Immature natural killer cell (primary cell): ENCODE measurements at regions not wholly inside any gene's neighbourhood (a gene's known extent, or its start where the extent isn't known, plus 50 kb on each side); places are given as distances from the start of the nearest gene placed in this dataset.
"Not testable (repeated sequence)": the region's sequence is repeated elsewhere in the genome, so short reads cannot be mapped to it uniquely, and the experiment has no call there.

Experiments used
- DNase-seq, 3 donors: peaks; one replicate each; pipeline ENCODE4 v3.0.0; 2022; ENCODE audit warnings: mixed read lengths in 1 of 3
- H3K27ac Mint-ChIP-seq, 6 donors: one replicate each; pipeline ENCODE4 v1.8.0; 2020; ENCODE audit warnings: mixed read lengths in 6 of 6, mild to moderate bottlenecking in 5 of 6, inconsistent platforms in 4 of 6, moderate library complexity in 3 of 6
- H3K27me3 Mint-ChIP-seq, 3 donors: one replicate each; pipeline ENCODE4 v1.8.0; 2020 to 2021; ENCODE audit warnings: low read depth in 3 of 3, mild to moderate bottlenecking in 3 of 3, mixed read lengths in 3 of 3, moderate library complexity in 3 of 3, inconsistent platforms in 1 of 3
- H3K36me3 Mint-ChIP-seq, 3 donors: one replicate each; pipeline ENCODE4 v1.8.0; 2020; ENCODE audit warnings: mixed read lengths in 3 of 3, inconsistent platforms in 2 of 3, mild to moderate bottlenecking in 2 of 3
- H3K4me1 Mint-ChIP-seq, 2 donors: one replicate each; pipeline ENCODE4 v1.8.0; 2020; ENCODE audit warnings: inconsistent platforms in 2 of 2, mild to moderate bottlenecking in 2 of 2, mixed read lengths in 2 of 2, moderate library complexity in 1 of 2
- H3K4me3 Mint-ChIP-seq, 5 donors: one replicate each; pipeline ENCODE4 v1.8.0; 2020; ENCODE audit warnings: mild to moderate bottlenecking in 5 of 5, mixed read lengths in 5 of 5, inconsistent platforms in 3 of 5, moderate library complexity in 3 of 5
- H3K9me3 Mint-ChIP-seq, 6 donors: one replicate each; pipeline ENCODE4 v1.8.0; 2020; ENCODE audit warnings: mild to moderate bottlenecking in 6 of 6, mixed read lengths in 6 of 6, inconsistent platforms in 4 of 6, moderate library complexity in 3 of 6

DNA sequence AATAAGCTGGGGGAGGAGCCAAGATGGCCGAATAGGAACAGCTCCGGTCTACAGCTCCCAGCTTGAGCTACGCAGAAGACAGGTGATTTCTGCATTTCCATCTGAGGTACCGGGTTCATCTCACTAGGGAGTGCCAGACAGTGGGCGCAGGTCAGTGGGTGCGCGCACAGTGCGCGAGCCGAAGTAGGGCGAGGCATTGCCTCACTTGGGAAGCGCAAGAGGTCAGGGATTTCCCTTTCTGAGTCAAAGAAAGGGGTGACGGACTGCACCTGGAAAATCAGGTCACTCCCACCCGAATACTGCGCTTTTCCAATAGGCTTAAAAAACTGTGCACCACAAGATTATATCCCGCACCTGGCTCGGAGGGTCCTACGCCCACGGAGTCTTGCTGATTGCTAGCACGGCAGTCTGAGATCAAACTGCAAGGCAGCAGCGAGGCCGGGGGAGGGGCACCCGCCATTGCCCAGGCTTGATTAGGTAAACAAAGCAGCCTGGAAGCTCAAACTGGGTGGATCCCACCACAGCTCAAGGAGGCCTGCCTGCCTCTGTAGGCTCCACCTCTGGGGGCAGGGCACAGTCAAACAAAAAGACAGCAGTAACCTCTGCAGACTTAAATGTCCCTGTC is 606.4 kb downstream of the TMA16 start:
- H3K36me3 Mint-ChIP-seq, H3K27me3 Mint-ChIP-seq, H3K4me3 Mint-ChIP-seq, H3K4me1 Mint-ChIP-seq, DNase-seq, H3K27ac Mint-ChIP-seq: not testable (repeated sequence)
- peaks cover 2 to 15% (median 7%) of the 10 kb centered on the region in 6 donors for H3K9me3 Mint-ChIP-seq

DNA sequence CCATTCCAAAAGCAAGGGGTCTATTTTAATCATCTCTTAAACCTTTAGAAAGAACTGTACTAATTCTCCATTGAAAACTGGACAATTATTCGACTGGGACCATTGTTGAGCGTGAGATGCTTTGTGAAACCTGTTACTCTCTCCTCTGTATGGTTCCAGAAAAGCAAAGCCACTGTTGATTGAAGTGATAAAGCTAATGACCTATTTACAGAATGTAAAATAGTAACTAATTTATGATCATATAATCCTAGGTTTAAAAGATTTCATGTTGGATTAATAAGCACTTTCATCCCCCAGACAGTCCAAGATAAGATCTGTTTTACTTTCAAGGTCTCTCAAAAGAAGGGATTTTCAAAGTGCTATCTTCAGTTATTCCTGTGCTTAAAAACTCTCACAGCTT is 614.5 kb downstream of the TMA16 start:
- H3K27me3 Mint-ChIP-seq = no peaks in the 10 kb centered on the region
- no peak overlapping the region for H3K4me3 Mint-ChIP-seq
- no peak for DNase-seq
- no peaks in the 10 kb centered on the region for H3K36me3 Mint-ChIP-seq
- peaks cover 0 to 13% (median 4%) of the 10 kb centered on the region in 6 donors for H3K9me3 Mint-ChIP-seq
- H3K4me1 Mint-ChIP-seq = no peaks in the 10 kb centered on the region
- H3K27ac Mint-ChIP-seq = no peak overlapping the region

DNA sequence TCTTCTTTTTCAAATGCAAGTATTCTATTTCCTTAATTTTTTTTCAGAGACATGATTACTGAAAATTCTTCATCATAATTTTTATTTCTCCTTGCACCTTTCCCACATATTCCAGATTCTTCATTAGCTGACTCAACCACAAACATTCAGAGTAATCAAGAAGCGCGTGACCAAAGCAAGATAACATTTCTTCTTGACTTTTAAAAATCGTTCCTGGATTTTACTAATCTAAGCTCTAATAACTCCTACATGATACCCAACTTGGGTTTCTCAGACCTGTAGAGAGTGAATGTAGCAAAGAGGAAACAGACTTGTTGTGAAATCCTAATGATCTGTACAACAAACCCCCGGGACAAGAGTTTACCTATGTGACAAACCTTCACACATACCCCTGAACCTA is 615.0 kb downstream of the TMA16 start:
- Mint-ChIP-seq H3K4me3 (no peak overlapping the region), H3K27me3 (no peaks in the 10 kb centered on the region), H3K4me1 (no peaks in the 10 kb centered on the region), H3K9me3 (peaks cover 0 to 13% (median 4%) of the 10 kb centered on the region in 6 donors), H3K27ac (no peak overlapping the region), H3K36me3 (no peaks in the 10 kb centered on the region)
- no peak for DNase-seq

DNA sequence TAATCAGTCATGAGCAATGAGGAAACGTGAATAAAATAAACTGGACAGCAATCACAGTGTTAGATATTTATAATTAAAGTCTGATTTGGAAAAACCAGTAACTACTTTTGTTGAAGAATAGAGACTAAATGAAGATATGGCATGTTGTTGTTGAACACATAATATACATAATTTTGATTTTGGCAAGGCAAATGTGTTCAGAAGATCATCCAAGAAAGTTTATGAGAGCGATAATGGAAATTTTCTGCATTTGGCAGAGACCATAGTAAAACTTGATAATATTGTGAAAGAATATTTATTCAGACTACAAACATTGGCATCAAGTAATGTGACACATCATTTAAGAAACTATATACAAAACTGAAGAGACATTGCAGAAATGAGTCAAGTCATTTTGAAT is 620.7 kb downstream of the TMA16 start:
- Mint-ChIP-seq H3K4me1 (no peaks in the 10 kb centered on the region), H3K4me3 (no peak overlapping the region), H3K9me3 (peaks cover 0 to 8% (median 3%) of the 10 kb centered on the region in 6 donors), H3K27ac (no peak overlapping the region), H3K27me3 (no peaks in the 10 kb centered on the region), H3K36me3 (no peaks in the 10 kb centered on the region)
- DNase-seq = no peak

DNA sequence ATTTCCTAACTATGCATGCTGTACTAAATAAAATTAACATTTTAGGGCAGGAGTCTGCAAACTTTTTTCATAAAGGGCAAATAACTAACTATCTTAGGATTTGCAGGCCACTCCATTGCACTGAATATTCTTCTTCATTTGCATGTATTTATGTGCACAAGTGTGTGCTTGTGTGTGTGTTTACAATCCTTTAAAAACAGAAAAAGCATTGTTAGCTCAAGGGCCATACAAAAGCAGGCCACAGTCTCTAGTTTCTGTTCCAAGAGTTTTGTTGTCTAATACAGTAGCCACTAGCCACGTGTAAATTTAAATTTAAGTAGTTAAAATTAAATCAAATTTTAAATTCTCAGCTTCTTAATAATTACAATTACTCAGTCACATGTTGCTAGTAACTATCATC is 621.8 kb downstream of the TMA16 start:
- Mint-ChIP-seq H3K36me3 (no peaks in the 10 kb centered on the region), H3K4me3 (no peak overlapping the region), H3K27me3 (no peaks in the 10 kb centered on the region), H3K27ac (no peak overlapping the region), H3K9me3 (peaks cover 1 to 13% (median 8%) of the 10 kb centered on the region in 6 donors), H3K4me1 (no peaks in the 10 kb centered on the region)
- no peak for DNase-seq

DNA sequence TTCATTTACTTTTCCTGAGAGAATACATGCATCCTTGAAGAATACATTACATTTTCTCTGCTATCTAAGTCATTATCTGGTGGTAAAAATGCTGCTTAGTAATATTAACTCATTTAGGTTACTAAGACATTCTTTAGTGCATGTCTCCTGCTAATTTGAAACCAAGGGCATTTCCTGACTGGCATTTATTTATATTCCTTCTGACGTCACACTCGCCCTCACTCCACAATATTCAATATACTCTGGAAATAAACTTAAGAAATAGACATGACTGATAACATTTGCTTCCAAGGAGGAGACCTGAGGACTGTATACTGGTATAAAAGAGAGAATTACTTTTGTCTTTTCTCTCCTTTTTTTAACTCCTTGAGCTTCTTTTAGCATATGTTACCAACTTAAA is 619.5 kb upstream of the SMIM31 start:
- Mint-ChIP-seq H3K27me3 (peaks cover 0 to 2% (median 0%) of the 10 kb centered on the region in 3 donors), H3K9me3 (peaks cover 0 to 10% (median 2%) of the 10 kb centered on the region in 6 donors), H3K4me3 (no peak overlapping the region), H3K4me1 (no peaks in the 10 kb centered on the region), H3K27ac (no peak overlapping the region), H3K36me3 (no peaks in the 10 kb centered on the region)
- no peak for DNase-seq

DNA sequence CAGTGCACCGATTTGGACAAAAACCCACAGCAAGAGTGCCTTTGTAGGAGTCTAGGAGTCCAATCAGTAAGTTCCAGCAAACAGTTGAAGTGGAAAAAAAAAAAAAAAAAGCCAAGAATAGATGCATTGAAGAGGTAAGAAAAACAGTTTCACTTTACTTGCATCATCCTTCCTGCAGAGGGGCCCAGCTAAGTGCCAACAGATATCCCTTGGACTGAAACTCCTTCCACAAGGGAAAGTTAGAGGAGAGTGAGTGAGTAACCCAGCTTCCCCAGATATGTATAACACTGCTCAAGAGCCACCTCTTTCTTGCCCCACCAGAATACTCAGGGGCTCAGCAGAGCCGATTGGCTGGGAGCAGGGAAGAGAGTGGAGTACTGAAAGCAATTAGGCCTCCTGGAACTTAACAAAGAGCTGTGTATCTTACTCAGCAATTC is 617.7 kb upstream of the SMIM31 start:
- Mint-ChIP-seq H3K4me1 (no peaks in the 10 kb centered on the region), H3K36me3 (no peaks in the 10 kb centered on the region), H3K27me3 (peaks cover 0 to 2% (median 0%) of the 10 kb centered on the region in 3 donors), H3K9me3 (peaks cover 0 to 12% (median 5%) of the 10 kb centered on the region in 6 donors), H3K4me3 (no peak overlapping the region), H3K27ac (no peak overlapping the region)
- DNase-seq = no peak

DNA sequence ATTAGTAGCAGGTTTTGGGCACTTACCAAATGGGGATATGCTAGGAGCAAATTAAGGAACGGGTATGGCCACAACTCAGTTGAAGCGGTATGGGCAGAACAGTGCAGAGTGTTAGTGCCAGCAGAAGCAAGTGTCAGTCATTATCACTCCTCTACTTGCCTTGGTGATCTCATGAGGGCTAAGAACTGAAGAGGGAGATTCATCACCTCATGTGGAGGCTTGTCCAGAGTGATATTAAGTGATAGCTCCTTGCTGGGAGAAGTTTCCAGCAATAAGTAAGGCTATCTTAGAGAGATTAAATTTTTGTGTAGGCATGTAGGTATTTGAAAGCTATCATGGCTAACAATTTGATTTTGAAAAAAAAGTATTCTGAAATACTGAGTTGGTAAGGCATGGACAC is 615.4 kb upstream of the SMIM31 start:
- Mint-ChIP-seq H3K27me3 (peaks cover 0 to 3% (median 0%) of the 10 kb centered on the region in 3 donors), H3K36me3 (no peaks in the 10 kb centered on the region), H3K4me3 (no peak overlapping the region), H3K27ac (no peak overlapping the region), H3K9me3 (peaks cover 0 to 15% (median 5%) of the 10 kb centered on the region in 6 donors), H3K4me1 (no peaks in the 10 kb centered on the region)
- DNase-seq = no peak

DNA sequence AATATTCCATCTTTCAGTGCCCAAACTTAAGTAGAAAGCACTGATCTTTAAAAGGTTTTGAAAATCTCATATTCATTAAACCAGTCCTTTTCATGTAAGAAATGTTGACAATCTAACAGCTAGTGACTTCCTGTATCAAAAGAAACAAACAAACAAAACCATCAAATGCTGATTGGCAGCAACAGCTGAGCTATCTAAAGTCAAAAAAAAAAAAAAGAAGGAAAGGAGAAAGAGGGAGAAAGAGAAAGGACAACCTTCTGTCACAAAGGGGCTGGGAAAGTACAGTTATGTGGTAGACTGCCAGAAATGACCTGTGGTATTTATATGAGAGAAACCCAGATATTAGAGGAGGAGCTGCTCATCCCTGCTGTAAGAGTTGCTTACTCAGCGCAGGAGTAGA is 614.6 kb upstream of the SMIM31 start:
- no peaks in the 10 kb centered on the region for H3K4me1 Mint-ChIP-seq
- no peaks in the 10 kb centered on the region for H3K36me3 Mint-ChIP-seq
- H3K27ac Mint-ChIP-seq = no peak overlapping the region
- H3K9me3 Mint-ChIP-seq = peaks cover 0 to 15% (median 8%) of the 10 kb centered on the region in 6 donors
- H3K4me3 Mint-ChIP-seq = no peak overlapping the region
- peaks cover 0 to 3% (median 0%) of the 10 kb centered on the region in 3 donors for H3K27me3 Mint-ChIP-seq
- no peak for DNase-seq

DNA sequence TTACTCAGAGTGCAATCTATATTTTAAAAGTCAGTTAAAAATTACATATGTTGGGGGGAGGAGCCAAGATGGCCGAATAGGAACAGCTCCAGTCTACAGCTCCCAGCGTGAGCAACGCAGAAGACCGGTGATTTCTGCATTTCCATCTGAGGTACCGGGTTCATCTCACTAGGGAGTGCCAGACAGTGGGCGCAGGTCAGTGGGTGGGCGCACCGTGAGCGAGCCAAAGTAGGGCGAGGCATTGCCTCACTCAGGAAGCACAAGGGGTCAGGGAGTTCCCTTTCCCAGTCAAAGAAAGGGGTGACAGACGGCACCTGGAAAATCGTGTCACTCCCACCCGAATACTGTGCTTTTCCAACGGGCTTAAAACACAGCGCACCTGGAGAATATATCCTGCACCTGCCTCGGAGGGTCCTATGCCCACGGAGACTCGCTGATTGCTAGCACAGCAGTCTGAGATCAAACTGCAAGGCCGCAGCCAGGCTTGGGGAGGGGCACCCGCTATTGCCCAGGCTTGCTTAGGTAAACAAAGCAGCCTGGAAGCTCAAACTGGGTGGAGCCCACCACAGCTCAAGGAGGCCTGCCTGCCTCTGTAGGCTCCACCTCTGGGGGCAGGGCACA is 612.1 kb upstream of the SMIM31 start:
- DNase-seq, H3K27me3 Mint-ChIP-seq, H3K27ac Mint-ChIP-seq, H3K4me3 Mint-ChIP-seq, H3K36me3 Mint-ChIP-seq, H3K4me1 Mint-ChIP-seq: not testable (repeated sequence)
- peaks cover 0 to 15% (median 7%) of the 10 kb centered on the region in 6 donors for H3K9me3 Mint-ChIP-seq

DNA sequence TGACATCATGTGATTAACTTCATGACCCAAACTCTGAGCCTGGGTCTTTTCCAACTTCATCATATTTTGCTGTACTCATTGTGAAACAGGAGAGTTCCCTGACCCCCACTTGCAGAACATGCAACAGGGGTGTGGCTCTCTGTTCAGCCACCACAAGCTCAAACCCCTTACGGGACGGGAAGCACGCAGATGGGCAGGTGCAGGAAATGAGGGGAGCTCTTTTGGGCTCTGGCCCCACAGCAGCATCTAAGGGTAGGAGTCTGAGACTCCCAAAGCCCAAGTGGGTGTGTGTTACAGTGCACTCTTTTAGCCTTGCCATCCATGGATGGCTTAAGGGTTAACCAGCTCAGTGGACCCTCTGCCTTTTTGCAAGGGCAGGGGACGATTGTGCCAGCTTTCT is 599.5 kb upstream of the SMIM31 start:
- DNase-seq = no peak
- Mint-ChIP-seq H3K27me3 (peaks cover 0 to 2% (median 0%) of the 10 kb centered on the region in 3 donors), H3K4me1 (no peaks in the 10 kb centered on the region), H3K9me3 (peaks cover 0 to 16% (median 4%) of the 10 kb centered on the region in 6 donors), H3K4me3 (no peak overlapping the region), H3K27ac (no peak overlapping the region), H3K36me3 (no peaks in the 10 kb centered on the region)

DNA sequence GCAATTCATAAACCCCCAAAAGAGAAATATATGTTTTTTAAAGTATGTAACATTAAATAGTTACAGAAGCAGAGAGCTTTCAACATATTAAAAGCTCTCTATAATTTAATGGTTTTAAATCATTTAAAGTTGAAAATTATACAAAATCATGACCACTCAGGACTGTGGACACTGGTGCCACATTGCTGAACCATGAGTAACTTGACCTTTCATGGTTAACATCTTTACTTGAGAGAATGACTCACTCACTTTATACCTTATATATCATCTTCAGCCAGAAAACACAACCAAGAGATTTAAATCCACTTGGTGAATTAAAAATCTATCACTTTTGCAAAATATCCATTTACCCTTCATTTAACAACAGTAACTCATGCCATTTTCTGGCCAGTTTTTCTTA is 584.3 kb upstream of the SMIM31 start:
- no peak overlapping the region for H3K4me3 Mint-ChIP-seq
- peaks cover 0 to 14% (median 4%) of the 10 kb centered on the region in 6 donors for H3K9me3 Mint-ChIP-seq
- H3K36me3 Mint-ChIP-seq = no peaks in the 10 kb centered on the region
- DNase-seq = no peak
- no peak overlapping the region for H3K27ac Mint-ChIP-seq
- H3K27me3 Mint-ChIP-seq = peaks cover 0 to 3% (median 0%) of the 10 kb centered on the region in 3 donors
- H3K4me1 Mint-ChIP-seq = no peaks in the 10 kb centered on the region

DNA sequence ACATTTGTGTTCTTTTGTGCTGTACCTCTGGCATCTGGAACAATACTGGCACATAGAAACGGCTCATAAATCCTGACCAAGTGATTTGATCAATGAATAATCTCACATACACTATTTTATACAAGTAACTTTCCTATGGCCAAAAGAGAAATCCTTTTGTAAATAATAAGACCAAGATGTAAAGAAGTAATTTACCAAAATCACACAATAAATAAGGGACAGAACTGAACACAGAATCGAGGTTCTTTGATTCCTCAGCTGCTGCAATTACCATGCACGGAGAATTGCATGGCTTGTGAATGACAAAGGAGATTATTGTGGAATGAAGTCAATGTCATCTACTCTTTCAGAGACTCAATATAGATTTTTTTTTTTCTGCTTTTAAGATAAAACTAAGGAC is 576.8 kb upstream of the SMIM31 start:
- Mint-ChIP-seq H3K9me3 (peaks cover 0 to 10% (median 3%) of the 10 kb centered on the region in 6 donors), H3K27me3 (peaks cover 0 to 2% (median 0%) of the 10 kb centered on the region in 3 donors), H3K36me3 (no peaks in the 10 kb centered on the region), H3K27ac (no peak overlapping the region), H3K4me1 (no peaks in the 10 kb centered on the region), H3K4me3 (no peak overlapping the region)
- no peak for DNase-seq

DNA sequence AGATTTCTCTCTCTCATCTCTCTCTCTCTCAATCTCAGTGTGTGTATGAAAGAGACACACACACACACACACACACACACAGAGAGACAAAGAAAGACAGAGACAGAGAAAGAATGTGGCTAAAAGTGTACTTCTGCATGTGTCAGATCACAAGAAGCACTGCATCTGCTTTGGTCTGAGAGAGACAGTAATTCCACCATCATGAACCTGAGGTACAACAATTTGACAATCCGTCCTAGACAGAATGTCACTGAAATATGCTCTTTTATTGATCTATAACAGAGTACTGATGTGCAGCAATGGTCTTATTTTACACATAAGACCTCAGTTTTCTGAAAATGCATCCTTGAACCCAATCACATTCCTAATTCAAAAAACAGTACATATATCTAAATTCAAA is 576.2 kb upstream of the SMIM31 start:
- no peaks in the 10 kb centered on the region for H3K4me1 Mint-ChIP-seq
- no peak overlapping the region for H3K27ac Mint-ChIP-seq
- no peak overlapping the region for H3K4me3 Mint-ChIP-seq
- H3K9me3 Mint-ChIP-seq = peaks cover 0 to 10% (median 3%) of the 10 kb centered on the region in 6 donors
- DNase-seq = no peak
- H3K27me3 Mint-ChIP-seq = peaks cover 0 to 2% (median 0%) of the 10 kb centered on the region in 3 donors
- no peaks in the 10 kb centered on the region for H3K36me3 Mint-ChIP-seq

DNA sequence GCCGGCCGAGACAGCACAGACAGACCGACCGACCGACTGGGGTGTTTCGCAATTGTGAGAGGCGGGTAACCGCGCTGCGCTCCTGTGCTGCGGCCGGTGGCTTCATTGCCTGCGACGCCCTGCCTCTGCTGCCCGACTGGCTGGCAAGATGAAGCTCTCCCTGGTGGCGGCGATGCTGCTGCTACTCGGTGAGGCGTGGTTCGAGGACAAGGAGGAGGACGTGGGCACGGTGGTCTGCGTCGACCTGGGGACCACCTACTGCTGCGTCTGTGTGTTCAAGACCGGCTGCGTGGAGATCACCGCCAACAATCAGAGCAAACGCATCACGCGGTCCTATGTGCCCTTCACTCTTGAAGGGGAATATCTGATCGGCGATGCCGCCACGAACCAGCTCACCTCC is 565.7 kb upstream of the SMIM31 start:
- Mint-ChIP-seq H3K27me3 (no peaks in the 10 kb centered on the region), H3K4me1 (no peaks in the 10 kb centered on the region), H3K4me3 (no peak overlapping the region), H3K36me3 (no peaks in the 10 kb centered on the region), H3K27ac (no peak overlapping the region), H3K9me3 (peaks cover 1 to 12% (median 7%) of the 10 kb centered on the region in 6 donors)
- DNase-seq = no peak
